ENCODE measurements at regions not wholly inside any gene's neighbourhood (a gene's known extent, or its start where the extent isn't known, plus 50 kb on each side); places are given as distances from the start of the nearest gene placed in this dataset.

- no peak overlapping the region for H3K27ac ChIP-seq (ENCODE audit: low read depth in 1 of 2, low read length in 2 of 2)
- H3K36me3 ChIP-seq (ENCODE audit: control insufficient read depth in 4 of 4, insufficient read depth in 3 of 4, low read depth in 1 of 4, low read length in 3 of 4): no peaks in the 10 kb centered on the region
- no peaks in the 10 kb centered on the region for H3K9me3 ChIP-seq (ENCODE audit: control insufficient read depth in 4 of 4, low read length in 3 of 4)
- no peaks in the 10 kb centered on the region for H3K27me3 ChIP-seq (ENCODE audit: control insufficient read depth in 4 of 4, insufficient read depth in 4 of 4, low read length in 3 of 4)
- TF ChIP-seq JUND (IDR thresholded peaks at IDR 0.05) (no peak), SP1 (IDR thresholded peaks at IDR 0.05) (no peak), ATF3 (IDR thresholded peaks at IDR 0.05) (no peak), RXRA (IDR thresholded peaks at IDR 0.05) (no peak), HNF4A (conservative IDR thresholded peaks at IDR 0.05) (no peak), TAF1 (conservative IDR thresholded peaks at IDR 0.05) (no peak), FOXA1 (IDR thresholded peaks at IDR 0.05) (no peak), ZBTB33 (IDR thresholded peaks at IDR 0.05) (no peak), FOXA2 (IDR thresholded peaks at IDR 0.05) (no peak)
- TF ChIP-seq, protein P1, sequence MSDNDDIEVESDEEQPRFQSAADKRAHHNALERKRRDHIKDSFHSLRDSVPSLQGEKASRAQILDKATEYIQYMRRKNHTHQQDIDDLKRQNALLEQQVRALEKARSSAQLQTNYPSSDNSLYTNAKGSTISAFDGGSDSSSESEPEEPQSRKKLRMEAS (IDR thresholded peaks at IDR 0.05): no peak
- TF ChIP-seq, protein P2, sequence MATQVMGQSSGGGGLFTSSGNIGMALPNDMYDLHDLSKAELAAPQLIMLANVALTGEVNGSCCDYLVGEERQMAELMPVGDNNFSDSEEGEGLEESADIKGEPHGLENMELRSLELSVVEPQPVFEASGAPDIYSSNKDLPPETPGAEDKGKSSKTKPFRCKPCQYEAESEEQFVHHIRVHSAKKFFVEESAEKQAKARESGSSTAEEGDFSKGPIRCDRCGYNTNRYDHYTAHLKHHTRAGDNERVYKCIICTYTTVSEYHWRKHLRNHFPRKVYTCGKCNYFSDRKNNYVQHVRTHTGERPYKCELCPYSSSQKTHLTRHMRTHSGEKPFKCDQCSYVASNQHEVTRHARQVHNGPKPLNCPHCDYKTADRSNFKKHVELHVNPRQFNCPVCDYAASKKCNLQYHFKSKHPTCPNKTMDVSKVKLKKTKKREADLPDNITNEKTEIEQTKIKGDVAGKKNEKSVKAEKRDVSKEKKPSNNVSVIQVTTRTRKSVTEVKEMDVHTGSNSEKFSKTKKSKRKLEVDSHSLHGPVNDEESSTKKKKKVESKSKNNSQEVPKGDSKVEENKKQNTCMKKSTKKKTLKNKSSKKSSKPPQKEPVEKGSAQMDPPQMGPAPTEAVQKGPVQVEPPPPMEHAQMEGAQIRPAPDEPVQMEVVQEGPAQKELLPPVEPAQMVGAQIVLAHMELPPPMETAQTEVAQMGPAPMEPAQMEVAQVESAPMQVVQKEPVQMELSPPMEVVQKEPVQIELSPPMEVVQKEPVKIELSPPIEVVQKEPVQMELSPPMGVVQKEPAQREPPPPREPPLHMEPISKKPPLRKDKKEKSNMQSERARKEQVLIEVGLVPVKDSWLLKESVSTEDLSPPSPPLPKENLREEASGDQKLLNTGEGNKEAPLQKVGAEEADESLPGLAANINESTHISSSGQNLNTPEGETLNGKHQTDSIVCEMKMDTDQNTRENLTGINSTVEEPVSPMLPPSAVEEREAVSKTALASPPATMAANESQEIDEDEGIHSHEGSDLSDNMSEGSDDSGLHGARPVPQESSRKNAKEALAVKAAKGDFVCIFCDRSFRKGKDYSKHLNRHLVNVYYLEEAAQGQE (IDR thresholded peaks at IDR 0.05): no peak
- H3K4me1 ChIP-seq (ENCODE audit: control insufficient read depth in 4 of 4, insufficient read depth in 4 of 4, low read length in 3 of 4): no peaks in the 10 kb centered on the region
- H3K4me3 ChIP-seq (ENCODE audit: low read depth in 1 of 3, low read length in 3 of 3): no peak overlapping the region
- DNase-seq (ENCODE audit: low spot score): no peak
- 54% methylated on average over 4 of the region's 4 CpGs for WGBS
- no peak overlapping the region for H3K9ac ChIP-seq (ENCODE audit: low read depth in 1 of 2, low read length in 2 of 2)
Measured at GRCh38 chr1:237999426-238000052, 108.8 kb upstream of the ZP4 start.

DNA sequence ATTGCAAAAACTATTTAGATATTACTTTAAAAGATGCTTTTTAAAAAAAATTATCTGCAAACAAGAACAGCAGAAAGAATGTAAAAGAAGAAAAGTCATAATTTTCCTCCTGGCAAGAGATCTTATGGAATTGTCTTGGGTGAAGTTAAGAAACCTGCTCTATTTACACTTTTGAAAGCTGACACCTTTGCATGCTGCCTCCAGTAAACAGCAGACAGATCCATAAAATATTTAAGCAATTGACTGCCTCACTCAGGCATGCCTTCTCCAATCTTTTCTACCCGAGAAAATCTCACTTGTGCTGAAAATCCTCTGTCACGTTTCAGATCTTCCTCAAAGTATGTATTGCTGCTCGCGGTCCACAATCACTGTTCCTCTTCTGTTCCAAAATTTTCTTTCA, 107.9 kb upstream of the ZP4 start:
- DNase-seq (ENCODE audit: low spot score): no peak
- no peaks in the 10 kb centered on the region for H3K27me3 ChIP-seq (ENCODE audit: control insufficient read depth in 4 of 4, insufficient read depth in 4 of 4, low read length in 3 of 4)
- TF ChIP-seq FOXA1 (IDR thresholded peaks at IDR 0.05) (no peak), EGR1 (IDR thresholded peaks at IDR 0.05; ENCODE audit: low read depth in 2 of 2) (no peak), HNF4G (IDR thresholded peaks at IDR 0.05) (no peak), ATF3 (IDR thresholded peaks at IDR 0.05) (no peak), YY1 (IDR thresholded peaks at IDR 0.05) (no peak), NR2F2 (IDR thresholded peaks at IDR 0.05) (no peak), SP1 (IDR thresholded peaks at IDR 0.05) (no peak), TAF1 (conservative IDR thresholded peaks at IDR 0.05) (no peak), RAD21 (IDR thresholded peaks at IDR 0.05) (no peak), CTCF (IDR thresholded peaks at IDR 0.05; ENCODE audit: low read depth, low read length, missing input control) (no peak), GABPA (IDR thresholded peaks at IDR 0.05 in 1 of 2, conservative IDR thresholded peaks at IDR 0.05 in 1 of 2) (no peak), JUND (IDR thresholded peaks at IDR 0.05) (no peak)
- TF ChIP-seq, protein P2 (IDR thresholded peaks at IDR 0.05): no peak
- TF ChIP-seq, protein P1 (IDR thresholded peaks at IDR 0.05): no peak
- H3K4me3 ChIP-seq (ENCODE audit: low read depth in 1 of 3, low read length in 3 of 3): no peak overlapping the region
- no peaks in the 10 kb centered on the region for H3K4me1 ChIP-seq (ENCODE audit: control insufficient read depth in 4 of 4, insufficient read depth in 4 of 4, low read length in 3 of 4)
- no peaks in the 10 kb centered on the region for H3K9me3 ChIP-seq (ENCODE audit: control insufficient read depth in 4 of 4, low read length in 3 of 4)
- 68% methylated on average over 4 of the region's 4 CpGs for WGBS
- H3K9ac ChIP-seq (ENCODE audit: low read depth in 1 of 2, low read length in 2 of 2): no peak overlapping the region
- H3K27ac ChIP-seq (ENCODE audit: low read depth in 1 of 2, low read length in 2 of 2): no peak overlapping the region
- H3K36me3 ChIP-seq (ENCODE audit: control insufficient read depth in 4 of 4, insufficient read depth in 3 of 4, low read depth in 1 of 4, low read length in 3 of 4): no peaks in the 10 kb centered on the region
